SK-N-SH (cell line): ENCODE measurements at regions not wholly inside any gene's neighbourhood (a gene's known extent, or its start where the extent isn't known, plus 50 kb on each side); places are given as distances from the start of the nearest gene placed in this dataset.

Experiments used
- CTCF ChIA-PET: fragments of 300-600, 350-600 bp; formaldehyde crosslinking; extraction: SDS; loops from one replicate; lab custom pipeline; 2021; lab: Yijun Ruan, JAX
- POLR2A ChIA-PET: fragments of 350-600 bp; sonication (Branson Sonifier 250); formaldehyde crosslinking; extraction: SDS; loops from one replicate; lab custom pipeline; 2020; ENCODE audit warnings: antibody characterized with exemption, inconsistent platforms; lab: Yijun Ruan, JAX
- DNase-seq: peaks from one replicate; pipeline ENCODE4 v3.0.0; 2012
- H2AFZ ChIP-seq: fragments of 200-600 bp; sonication (generic); 2 replicates; pipeline ENCODE4 v1.8.1; 2016; ENCODE audit warnings: antibody characterized with exemption, mild to moderate bottlenecking, low read depth
- H3F3A ChIP-seq: fragments of 200-600 bp; sonication (generic); replicated peaks from 2 replicates; pipeline ENCODE3; 2016; ENCODE audit warnings: antibody characterized with exemption, mild to moderate bottlenecking; ENCODE audit not compliant: insufficient read depth
- H3K27ac ChIP-seq, 2 experiments: fragments of 200-500 bp in 1 of 2; fragments of 200-600 bp in 1 of 2; sonication (Bioruptor generic) in 1 of 2; sonication (generic), shearing (Covaris generic) in 1 of 2; 2 replicates each; pipeline versions ENCODE4 v1.5.1 to v1.6.1; 2014 to 2016; ENCODE audit warnings: low read depth in 2 of 2, inconsistent platforms in 1 of 2, low read length in 1 of 2, mild to moderate bottlenecking in 1 of 2, mixed read lengths in 1 of 2
- H3K27me3 ChIP-seq: fragments of 200-600 bp; sonication (generic), shearing (Covaris generic); 2 replicates; pipeline ENCODE4 v1.6.1; 2016; ENCODE audit warnings: mixed run types; ENCODE audit not compliant: insufficient read depth
- H3K36me3 ChIP-seq, 2 experiments: fragments of 200-500 bp in 1 of 2; fragments of 200-600 bp in 1 of 2; sonication (Bioruptor generic) in 1 of 2; sonication (generic) in 1 of 2; replicated peaks in 1 of 2; 2 replicates each; pipeline versions ENCODE3 to v1.5.1; 2014 to 2016; ENCODE audit warnings: low read length in 1 of 2, mild to moderate bottlenecking in 1 of 2; ENCODE audit not compliant: insufficient read depth in 2 of 2, control insufficient read depth in 1 of 2
- H3K4me1 ChIP-seq, 2 experiments: fragments of 200-500 bp in 1 of 2; fragments of 200-600 bp in 1 of 2; sonication (Bioruptor generic) in 1 of 2; sonication (generic), shearing (Covaris generic) in 1 of 2; 2 replicates each; pipeline versions ENCODE4 v1.5.1 to v1.6.1; 2014 to 2016; ENCODE audit warnings: low read depth in 1 of 2, low read length in 1 of 2, mixed run types in 1 of 2; ENCODE audit not compliant: insufficient read depth in 2 of 2, control insufficient read depth in 1 of 2
- H3K4me2 ChIP-seq: fragments of 200-600 bp; sonication (generic), shearing (Covaris generic); 2 replicates; pipeline ENCODE4 v1.6.1; 2017; ENCODE audit warnings: mixed run types
- H3K4me3 ChIP-seq, 2 experiments: fragments of 200-500 bp in 1 of 2; fragments of 200-600 bp in 1 of 2; sonication (Bioruptor generic) in 1 of 2; sonication (generic), shearing (Covaris generic) in 1 of 2; 2 replicates each; pipeline versions ENCODE4 v1.5.1 to v1.8.1; 2014 to 2016; ENCODE audit warnings: low read depth in 2 of 2, inconsistent platforms in 1 of 2, low read length in 1 of 2, mild to moderate bottlenecking in 1 of 2, mixed read lengths in 1 of 2, moderate library complexity in 1 of 2
- H3K79me2 ChIP-seq: fragments of 200-600 bp; sonication (generic); 2 replicates; pipeline ENCODE4 v1.8.1; 2017; ENCODE audit warnings: mild to moderate bottlenecking; ENCODE audit not compliant: insufficient read depth
- H3K9ac ChIP-seq: fragments of 200-600 bp; sonication (generic); 2 replicates; pipeline ENCODE4 v1.6.1; 2017; ENCODE audit warnings: mixed run types
- H3K9me2 ChIP-seq: fragments of 200-600 bp; sonication (generic); 2 replicates; pipeline ENCODE4 v1.6.1; 2017; ENCODE audit warnings: mixed run types
- H3K9me3 ChIP-seq: fragments of 200-600 bp; sonication (generic); 2 replicates; pipeline ENCODE4 v1.6.1; 2017; ENCODE audit warnings: mixed run types, mild to moderate bottlenecking, moderate library complexity
- H4K20me1 ChIP-seq: fragments of 200-600 bp; sonication (generic); 2 replicates; pipeline ENCODE4 v1.6.1; 2017; ENCODE audit warnings: mild to moderate bottlenecking, mixed run types; ENCODE audit not compliant: insufficient read depth
- CHD2 ChIP-seq: fragments of 150-350 bp; IDR thresholded peaks from 2 replicates; pipeline ENCODE4 v1.6.1; 2018; ENCODE audit warnings: low read length; ENCODE audit not compliant: partially characterized antibody
- ELF1 ChIP-seq: IDR thresholded peaks from 2 replicates; pipeline ENCODE4 v1.4.0; 2012
- EP300 ChIP-seq, 2 experiments: IDR thresholded peaks; 2 replicates each; pipeline versions ENCODE4 v1.4.0 to v1.6.1; 2012; ENCODE audit warnings: borderline replicate concordance in 1 of 2, low read depth in 1 of 2, low read length in 1 of 2
- EZH2phosphoT487 ChIP-seq: fragments of 200-600 bp; sonication (generic); IDR thresholded peaks from 2 replicates; pipeline ENCODE4 v1.6.1; 2017; ENCODE audit warnings: low read depth, mixed run types, mild to moderate bottlenecking, antibody characterized with exemption, moderate library complexity, borderline replicate concordance
- FOSL2 ChIP-seq: IDR thresholded peaks from 2 replicates; pipeline ENCODE4 v1.4.0; 2012; ENCODE audit warnings: low read depth, mild to moderate bottlenecking, moderate library complexity, borderline replicate concordance
- FOXM1 ChIP-seq: IDR thresholded peaks from 2 replicates; pipeline ENCODE4 v1.4.0; 2012; ENCODE audit warnings: low read depth, mild to moderate bottlenecking
- GABPA ChIP-seq: IDR thresholded peaks from 2 replicates; pipeline ENCODE4 v1.4.0; 2012; ENCODE audit warnings: low read depth, mild to moderate bottlenecking
- GATA2 ChIP-seq: sonication (generic); formaldehyde crosslinking; IDR thresholded peaks from 2 replicates; pipeline ENCODE4 v1.5.0; 2020; ENCODE audit warnings: mild to moderate bottlenecking, missing genetic modification reagents
- JUND ChIP-seq: IDR thresholded peaks from 2 replicates; pipeline ENCODE4 v1.4.0; 2012
- NRF1 ChIP-seq: IDR thresholded peaks from 2 replicates; pipeline ENCODE4 v1.6.1; 2012; ENCODE audit warnings: low read depth, mild to moderate bottlenecking, low read length
- RCOR1 ChIP-seq: fragments of 150-350 bp; IDR thresholded peaks from 2 replicates; pipeline ENCODE4 v1.6.1; 2017; ENCODE audit warnings: antibody characterized with exemption, low read length
- RXRA ChIP-seq: IDR thresholded peaks from 2 replicates; pipeline ENCODE4 v1.4.0; 2012; ENCODE audit warnings: low read depth, mild to moderate bottlenecking, borderline replicate concordance
- SIN3A ChIP-seq: IDR thresholded peaks from 2 replicates; pipeline ENCODE4 v1.6.1; 2012; ENCODE audit warnings: low read depth, mild to moderate bottlenecking, low read length, moderate library complexity, borderline replicate concordance
- SMC3 ChIP-seq: IDR thresholded peaks from 2 replicates; pipeline ENCODE4 v1.6.1; 2012; ENCODE audit warnings: low read depth, low read length, improper control_type of control experiment
- TCF12 ChIP-seq: IDR thresholded peaks from 2 replicates; pipeline ENCODE4 v1.4.0; 2012
- TEAD4 ChIP-seq: IDR thresholded peaks from 2 replicates; pipeline ENCODE4 v1.4.0; 2012; ENCODE audit warnings: mild to moderate bottlenecking, borderline replicate concordance; ENCODE audit not compliant: insufficient read depth
- WGBS: methylation state at CpG from one replicate; pipeline ENCODE4 v1.1.6; 2017; ENCODE audit warnings: low lambda C conversion rate; 5-methylcytosine and 5-hydroxymethylcytosine counted together
- TF ChIP-seq, protein P1 (sequence below): IDR thresholded peaks from 2 replicates; pipeline ENCODE4 v1.4.0; 2012; ENCODE audit warnings: low read depth, borderline replicate concordance
- TF ChIP-seq, protein P2 (sequence below): IDR thresholded peaks from 2 replicates; pipeline ENCODE4 v1.4.0; 2012; ENCODE audit warnings: low read depth
- TF ChIP-seq, protein P3 (sequence below): fragments of 200-600 bp; sonication (generic); IDR thresholded peaks from 2 replicates; pipeline ENCODE4 v1.6.1; 2017; ENCODE audit warnings: antibody characterized with exemption, mild to moderate bottlenecking, moderate library complexity
- TF ChIP-seq, protein P4 (sequence below): IDR thresholded peaks from 2 replicates; pipeline ENCODE4 v1.4.0; 2012; ENCODE audit warnings: low read depth, borderline replicate concordance
- TF ChIP-seq, protein P5 (sequence below): fragments of 150-350 bp; IDR thresholded peaks from 2 replicates; pipeline ENCODE4 v1.6.1; 2017; ENCODE audit warnings: antibody characterized with exemption, low read length, low read depth, borderline replicate concordance

DNA sequence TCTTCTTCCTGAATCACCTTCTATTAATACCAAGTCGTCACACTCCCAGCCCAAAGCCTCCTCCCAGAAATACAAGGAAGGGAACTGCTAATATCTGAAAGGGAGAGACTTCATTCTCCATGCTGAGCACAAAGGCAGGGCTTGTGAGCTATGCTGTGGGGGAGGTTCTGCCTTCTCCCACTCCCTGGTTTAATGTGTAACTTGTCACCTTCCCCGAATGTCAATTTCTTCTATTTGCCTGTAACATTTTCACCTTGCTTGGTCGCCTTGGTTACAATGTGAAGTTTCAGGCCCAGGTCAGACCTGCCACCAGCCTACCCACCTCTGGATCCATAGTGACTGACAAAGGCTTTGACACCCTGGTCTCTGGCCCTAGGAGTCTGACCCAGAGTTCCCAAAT is 82.0 kb upstream of the ESRRB start:
- no peak for DNase-seq
- peaks cover 7% of the 10 kb centered on the region for H3K27me3 ChIP-seq
- CTCF ChIA-PET: interaction anchor here (1.1 to 1.5 kb wide), 4 partner anchors 9 to 20 kb away, joined by 3 read pairs; no protein-coding TSS in a partner anchor
- no peaks in the 10 kb centered on the region for H4K20me1 ChIP-seq
- H3K9me3 ChIP-seq: no peaks in the 10 kb centered on the region
- no peaks in the 10 kb centered on the region for H3F3A ChIP-seq
- H3K9me2 ChIP-seq: no peaks in the 10 kb centered on the region
- POLR2A ChIA-PET: no interaction called here
- no peak overlapping the region for H3K4me2 ChIP-seq
- no peaks in the 10 kb centered on the region for H3K36me3 ChIP-seq
- no peak overlapping the region for H3K9ac ChIP-seq
- H2AFZ ChIP-seq: no peak overlapping the region
- no peaks in the 10 kb centered on the region for H3K79me2 ChIP-seq
- H3K4me3 ChIP-seq: no peak overlapping the region
- H3K27ac ChIP-seq: no peak overlapping the region
- 32% methylated on average over 3 of the region's 3 CpGs for WGBS
- TF ChIP-seq FOSL2 (no peak), TCF12 (no peak), RXRA (no peak), EP300 (IDR thresholded peaks at IDR 0.05; ENCODE audit: borderline replicate concordance in 1 of 2, low read depth in 1 of 2, low read length in 1 of 2) (no peak), SIN3A (no peak)
- TF ChIP-seq, protein P1, sequence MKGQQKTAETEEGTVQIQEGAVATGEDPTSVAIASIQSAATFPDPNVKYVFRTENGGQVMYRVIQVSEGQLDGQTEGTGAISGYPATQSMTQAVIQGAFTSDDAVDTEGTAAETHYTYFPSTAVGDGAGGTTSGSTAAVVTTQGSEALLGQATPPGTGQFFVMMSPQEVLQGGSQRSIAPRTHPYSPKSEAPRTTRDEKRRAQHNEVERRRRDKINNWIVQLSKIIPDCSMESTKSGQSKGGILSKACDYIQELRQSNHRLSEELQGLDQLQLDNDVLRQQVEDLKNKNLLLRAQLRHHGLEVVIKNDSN: no peak
- TF ChIP-seq, protein P2, sequence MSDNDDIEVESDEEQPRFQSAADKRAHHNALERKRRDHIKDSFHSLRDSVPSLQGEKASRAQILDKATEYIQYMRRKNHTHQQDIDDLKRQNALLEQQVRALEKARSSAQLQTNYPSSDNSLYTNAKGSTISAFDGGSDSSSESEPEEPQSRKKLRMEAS: no peak
- no peaks in the 10 kb centered on the region for H3K4me1 ChIP-seq

DNA sequence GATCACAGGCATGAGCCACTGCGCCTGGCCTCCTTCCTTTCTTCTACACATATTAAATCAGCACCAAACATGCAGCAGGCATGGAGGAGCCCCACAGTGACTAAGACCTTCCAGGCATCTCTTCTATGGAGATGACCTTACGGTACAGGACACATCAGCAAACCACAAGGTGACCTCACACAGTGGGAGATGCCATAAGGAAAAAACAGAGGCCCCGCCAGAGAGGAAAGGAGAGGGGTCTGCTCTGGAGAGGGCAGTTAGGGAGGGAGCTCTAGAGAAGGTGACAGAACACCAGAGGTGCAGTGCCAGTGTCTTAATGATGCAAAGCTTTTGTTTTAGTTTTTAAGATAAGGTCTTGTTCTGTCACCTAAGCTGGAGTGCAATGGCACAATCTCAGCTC is 81.1 kb upstream of the ESRRB start:
- Histone ChIP-seq H3K9me3 (no peaks in the 10 kb centered on the region), H3K9me2 (no peaks in the 10 kb centered on the region), H3K27ac (no peak overlapping the region), H3K9ac (no peak overlapping the region), H3K79me2 (no peaks in the 10 kb centered on the region), H2AFZ (no peak overlapping the region), H3K4me2 (no peak overlapping the region), H4K20me1 (no peaks in the 10 kb centered on the region), H3K4me1 (no peaks in the 10 kb centered on the region), H3F3A (no peaks in the 10 kb centered on the region), H3K36me3 (no peaks in the 10 kb centered on the region), H3K27me3 (peaks cover 7% of the 10 kb centered on the region), H3K4me3 (no peak overlapping the region)
- CTCF ChIA-PET: interaction anchor here (0.9 to 1.2 kb wide), 2 partner anchors 17 to 18 kb away, joined by 3 read pairs; no protein-coding TSS in a partner anchor
- no peak for DNase-seq
- POLR2A ChIA-PET: no interaction called here
- whole genome bisulfite sequencing: 57% methylated on average over 3 of the region's 3 CpGs
- TF ChIP-seq RCOR1 (no peak), EZH2phosphoT487 (no peak), TCF12 (no peak), ELF1 (no peak), CHD2 (no peak), FOSL2 (no peak), NRF1 (no peak), RXRA (no peak), SIN3A (no peak), FOXM1 (no peak), TEAD4 (no peak), JUND (no peak), GATA2 (CRISPR knock-in tag) (no peak), GABPA (no peak), SMC3 (no peak)
- TF ChIP-seq, protein P3, sequence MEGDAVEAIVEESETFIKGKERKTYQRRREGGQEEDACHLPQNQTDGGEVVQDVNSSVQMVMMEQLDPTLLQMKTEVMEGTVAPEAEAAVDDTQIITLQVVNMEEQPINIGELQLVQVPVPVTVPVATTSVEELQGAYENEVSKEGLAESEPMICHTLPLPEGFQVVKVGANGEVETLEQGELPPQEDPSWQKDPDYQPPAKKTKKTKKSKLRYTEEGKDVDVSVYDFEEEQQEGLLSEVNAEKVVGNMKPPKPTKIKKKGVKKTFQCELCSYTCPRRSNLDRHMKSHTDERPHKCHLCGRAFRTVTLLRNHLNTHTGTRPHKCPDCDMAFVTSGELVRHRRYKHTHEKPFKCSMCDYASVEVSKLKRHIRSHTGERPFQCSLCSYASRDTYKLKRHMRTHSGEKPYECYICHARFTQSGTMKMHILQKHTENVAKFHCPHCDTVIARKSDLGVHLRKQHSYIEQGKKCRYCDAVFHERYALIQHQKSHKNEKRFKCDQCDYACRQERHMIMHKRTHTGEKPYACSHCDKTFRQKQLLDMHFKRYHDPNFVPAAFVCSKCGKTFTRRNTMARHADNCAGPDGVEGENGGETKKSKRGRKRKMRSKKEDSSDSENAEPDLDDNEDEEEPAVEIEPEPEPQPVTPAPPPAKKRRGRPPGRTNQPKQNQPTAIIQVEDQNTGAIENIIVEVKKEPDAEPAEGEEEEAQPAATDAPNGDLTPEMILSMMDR: no peak
- TF ChIP-seq, protein P4, sequence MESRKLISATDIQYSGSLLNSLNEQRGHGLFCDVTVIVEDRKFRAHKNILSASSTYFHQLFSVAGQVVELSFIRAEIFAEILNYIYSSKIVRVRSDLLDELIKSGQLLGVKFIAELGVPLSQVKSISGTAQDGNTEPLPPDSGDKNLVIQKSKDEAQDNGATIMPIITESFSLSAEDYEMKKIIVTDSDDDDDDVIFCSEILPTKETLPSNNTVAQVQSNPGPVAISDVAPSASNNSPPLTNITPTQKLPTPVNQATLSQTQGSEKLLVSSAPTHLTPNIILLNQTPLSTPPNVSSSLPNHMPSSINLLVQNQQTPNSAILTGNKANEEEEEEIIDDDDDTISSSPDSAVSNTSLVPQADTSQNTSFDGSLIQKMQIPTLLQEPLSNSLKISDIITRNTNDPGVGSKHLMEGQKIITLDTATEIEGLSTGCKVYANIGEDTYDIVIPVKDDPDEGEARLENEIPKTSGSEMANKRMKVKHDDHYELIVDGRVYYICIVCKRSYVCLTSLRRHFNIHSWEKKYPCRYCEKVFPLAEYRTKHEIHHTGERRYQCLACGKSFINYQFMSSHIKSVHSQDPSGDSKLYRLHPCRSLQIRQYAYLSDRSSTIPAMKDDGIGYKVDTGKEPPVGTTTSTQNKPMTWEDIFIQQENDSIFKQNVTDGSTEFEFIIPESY: no peak
- TF ChIP-seq, protein P5, sequence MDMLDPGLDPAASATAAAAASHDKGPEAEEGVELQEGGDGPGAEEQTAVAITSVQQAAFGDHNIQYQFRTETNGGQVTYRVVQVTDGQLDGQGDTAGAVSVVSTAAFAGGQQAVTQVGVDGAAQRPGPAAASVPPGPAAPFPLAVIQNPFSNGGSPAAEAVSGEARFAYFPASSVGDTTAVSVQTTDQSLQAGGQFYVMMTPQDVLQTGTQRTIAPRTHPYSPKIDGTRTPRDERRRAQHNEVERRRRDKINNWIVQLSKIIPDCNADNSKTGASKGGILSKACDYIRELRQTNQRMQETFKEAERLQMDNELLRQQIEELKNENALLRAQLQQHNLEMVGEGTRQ: no peak
- TF ChIP-seq, protein P1: no peak
